ENCODE measurements at regions not wholly inside any gene's neighbourhood (a gene's known extent, or its start where the extent isn't known, plus 50 kb on each side); places are given as distances from the start of the nearest gene placed in this dataset.

- Histone ChIP-seq H3K9ac (no peak overlapping the region), H3K4me1 (no peaks in the 10 kb centered on the region), H3K27ac (no peak overlapping the region), H3K4me3 (no peak overlapping the region), H3K27me3 (no peaks in the 10 kb centered on the region), H3K36me3 (no peaks in the 10 kb centered on the region), H4K20me1 (no peaks in the 10 kb centered on the region), H3K9me3 (replicated peaks in 1 of 11) (peaks cover 0 to 13% (median 0%) of the 10 kb centered on the region in 11 experiments; a peak in 5 of 22 replicates), H3K4me2 (no peak overlapping the region)
- no peak for TF ChIP-seq Cebpa-rat (IDR thresholded peaks at IDR 0.05)
Measured at GRCh38 chr14:84767434-84767833, 762.5 kb upstream of the FLRT2 start.

GRCh38 chr14:84770030-84770429 is 759.9 kb upstream of the FLRT2 start:
- Histone ChIP-seq H3K4me1 (no peaks in the 10 kb centered on the region), H3K4me2 (no peak overlapping the region), H3K4me3 (no peak overlapping the region), H3K27ac (no peak overlapping the region), H4K20me1 (no peaks in the 10 kb centered on the region), H3K9ac (no peak overlapping the region), H3K36me3 (no peaks in the 10 kb centered on the region), H3K27me3 (no peaks in the 10 kb centered on the region), H3K9me3 (replicated peaks in 1 of 11) (peaks cover 0 to 6% (median 0%) of the 10 kb centered on the region in 11 experiments; a peak in 2 of 22 replicates)
- TF ChIP-seq Cebpa-rat (IDR thresholded peaks at IDR 0.05), result no peak

- Histone ChIP-seq H3K4me3 (no peak overlapping the region), H3K9ac (no peak overlapping the region), H3K4me2 (no peak overlapping the region), H4K20me1 (no peaks in the 10 kb centered on the region), H3K27ac (no peak overlapping the region), H3K9me3 (replicated peaks in 1 of 11) (no peaks in the 10 kb centered on the region), H3K36me3 (no peaks in the 10 kb centered on the region), H3K4me1 (no peaks in the 10 kb centered on the region), H3K27me3 (no peaks in the 10 kb centered on the region)
- no peak for TF ChIP-seq Cebpa-rat (IDR thresholded peaks at IDR 0.05)
Measured at GRCh38 chr14:84777356-84777755, 752.6 kb upstream of the FLRT2 start.

GRCh38 chr14:84782902-84783301 is 747.0 kb upstream of the FLRT2 start:
- no peaks in the 10 kb centered on the region for H3K9me3 ChIP-seq (replicated peaks in 1 of 11)
- H3K4me2 ChIP-seq, result no peak overlapping the region
- no peak overlapping the region for H3K27ac ChIP-seq
- no peaks in the 10 kb centered on the region for H3K4me1 ChIP-seq
- H4K20me1 ChIP-seq, result no peaks in the 10 kb centered on the region
- H3K27me3 ChIP-seq, result no peaks in the 10 kb centered on the region
- no peak for TF ChIP-seq Cebpa-rat (IDR thresholded peaks at IDR 0.05)
- H3K4me3 ChIP-seq, result no peak overlapping the region
- H3K36me3 ChIP-seq, result no peaks in the 10 kb centered on the region
- H3K9ac ChIP-seq, result no peak overlapping the region

GRCh38 chr14:84783511-84783910 is 746.4 kb upstream of the FLRT2 start:
- no peaks in the 10 kb centered on the region for H3K36me3 ChIP-seq
- no peak overlapping the region for H3K9ac ChIP-seq
- no peak overlapping the region for H3K27ac ChIP-seq
- no peaks in the 10 kb centered on the region for H4K20me1 ChIP-seq
- H3K4me3 ChIP-seq, result no peak overlapping the region
- H3K9me3 ChIP-seq (replicated peaks in 1 of 11), result no peaks in the 10 kb centered on the region
- H3K4me1 ChIP-seq, result no peaks in the 10 kb centered on the region
- no peak overlapping the region for H3K4me2 ChIP-seq
- TF ChIP-seq Cebpa-rat (IDR thresholded peaks at IDR 0.05), result no peak
- H3K27me3 ChIP-seq, result no peaks in the 10 kb centered on the region

GRCh38 chr14:84785996-84786395 is 743.9 kb upstream of the FLRT2 start:
- H3K4me1 ChIP-seq, result no peaks in the 10 kb centered on the region
- no peak for TF ChIP-seq Cebpa-rat (IDR thresholded peaks at IDR 0.05)
- no peak overlapping the region for H3K4me2 ChIP-seq
- no peak overlapping the region for H3K27ac ChIP-seq
- no peaks in the 10 kb centered on the region for H3K36me3 ChIP-seq
- no peak overlapping the region for H3K9ac ChIP-seq
- H3K27me3 ChIP-seq, result no peaks in the 10 kb centered on the region
- H4K20me1 ChIP-seq, result no peaks in the 10 kb centered on the region
- H3K4me3 ChIP-seq, result no peak overlapping the region
- H3K9me3 ChIP-seq (replicated peaks in 1 of 11), result no peaks in the 10 kb centered on the region

GRCh38 chr14:84789012-84789411 is 740.9 kb upstream of the FLRT2 start:
- no peak overlapping the region for H3K4me2 ChIP-seq
- H3K9ac ChIP-seq, result no peak overlapping the region
- H4K20me1 ChIP-seq, result no peaks in the 10 kb centered on the region
- no peak overlapping the region for H3K4me3 ChIP-seq
- no peaks in the 10 kb centered on the region for H3K36me3 ChIP-seq
- TF ChIP-seq Cebpa-rat (IDR thresholded peaks at IDR 0.05), result no peak
- no peak overlapping the region for H3K27ac ChIP-seq
- no peaks in the 10 kb centered on the region for H3K4me1 ChIP-seq
- no peaks in the 10 kb centered on the region for H3K27me3 ChIP-seq
- H3K9me3 ChIP-seq (replicated peaks in 1 of 11), result peaks cover 0 to 4% (median 0%) of the 10 kb centered on the region in 11 experiments; a peak in 2 of 22 replicates

- peaks cover 0 to 4% (median 0%) of the 10 kb centered on the region in 11 experiments; a peak in 2 of 22 replicates for H3K9me3 ChIP-seq (replicated peaks in 1 of 11)
- no peak for TF ChIP-seq Cebpa-rat (IDR thresholded peaks at IDR 0.05)
- no peak overlapping the region for H3K4me3 ChIP-seq
- H3K27me3 ChIP-seq, result no peaks in the 10 kb centered on the region
- no peaks in the 10 kb centered on the region for H3K4me1 ChIP-seq
- H3K36me3 ChIP-seq, result no peaks in the 10 kb centered on the region
- no peak overlapping the region for H3K4me2 ChIP-seq
- no peak overlapping the region for H3K27ac ChIP-seq
- H4K20me1 ChIP-seq, result no peaks in the 10 kb centered on the region
- no peak overlapping the region for H3K9ac ChIP-seq
Measured at GRCh38 chr14:84792722-84793410, 737.1 kb upstream of the FLRT2 start.

GRCh38 chr14:84797326-84797725 is 732.6 kb upstream of the FLRT2 start:
- Histone ChIP-seq H3K9ac (no peak overlapping the region), H4K20me1 (no peaks in the 10 kb centered on the region), H3K4me2 (no peak overlapping the region), H3K9me3 (replicated peaks in 1 of 11) (peaks cover 0 to 3% (median 0%) of the 10 kb centered on the region in 11 experiments; a peak in 2 of 22 replicates), H3K27ac (no peak overlapping the region), H3K27me3 (no peaks in the 10 kb centered on the region), H3K36me3 (no peaks in the 10 kb centered on the region), H3K4me1 (no peaks in the 10 kb centered on the region), H3K4me3 (no peak overlapping the region)
- no peak for TF ChIP-seq Cebpa-rat (IDR thresholded peaks at IDR 0.05)

- Histone ChIP-seq H3K9ac (no peak overlapping the region), H3K4me3 (no peak overlapping the region), H3K4me1 (peaks cover 0 to 12% (median 8%) of the 10 kb centered on the region in 10 experiments; a peak in 11 of 20 replicates), H3K36me3 (no peaks in the 10 kb centered on the region), H3K27me3 (no peaks in the 10 kb centered on the region), H3K27ac (no peak overlapping the region), H3K4me2 (peak overlapping the region in 5 of 11 experiments; percentile 5 to 27 (median 16); a peak in 6 of 22 replicates), H4K20me1 (no peaks in the 10 kb centered on the region), H3K9me3 (replicated peaks in 1 of 11) (peaks cover 0 to 10% (median 0%) of the 10 kb centered on the region in 11 experiments; a peak in 5 of 22 replicates)
- no peak for TF ChIP-seq Cebpa-rat (IDR thresholded peaks at IDR 0.05)
Measured at GRCh38 chr14:84804468-84804867, 725.5 kb upstream of the FLRT2 start.

All from BLaER1 treated with 17β-estradiol and CSF1 and Interleukin-3, amounts not matched to agents 10 nM and 100 nM (cell line).